CD4-positive, alpha-beta memory T cell (primary cell): ENCODE measurements at regions not wholly inside any gene's neighbourhood (a gene's known extent, or its start where the extent isn't known, plus 50 kb on each side); places are given as distances from the start of the nearest gene placed in this dataset.
"Not testable (repeated sequence)": the region's sequence is repeated elsewhere in the genome, so short reads cannot be mapped to it uniquely, and the experiment has no call there.

ENCODE experiments used
- CTCF ChIA-PET: fragments of 350-600 bp; sonication (Branson Sonifier 250); formaldehyde crosslinking; loops from one replicate; lab custom pipeline; 2021; ENCODE audit warnings: inconsistent platforms; ENCODE audit not compliant: partially characterized antibody; lab: Charles Lee
- POLR2A ChIA-PET: fragments of 350-600 bp; sonication (Branson Sonifier 250); formaldehyde crosslinking; loops from one replicate; lab custom pipeline; 2021; ENCODE audit not compliant: partially characterized antibody; lab: Charles Lee
- DNase-seq, 5 donors: peaks; one replicate each; pipeline versions ENCODE4 v3.0.0 to v3.0.0-alpha.2; 2020 to 2022; ENCODE audit warnings: mixed read lengths in 1 of 5
- H3K27ac ChIP-seq: one replicate; pipeline ENCODE4 v1.7.0; 2013; ENCODE audit warnings: low read depth, low read length
- H3K27me3 ChIP-seq: 2 replicates; pipeline ENCODE4 v1.7.0; 2013; ENCODE audit warnings: mild to moderate bottlenecking, low read length, moderate library complexity; ENCODE audit not compliant: insufficient read depth
- H3K36me3 ChIP-seq: 2 replicates; pipeline ENCODE4 v1.7.0; 2013; ENCODE audit warnings: mild to moderate bottlenecking, low read length, moderate library complexity; ENCODE audit not compliant: insufficient read depth
- H3K4me1 ChIP-seq: 2 replicates; pipeline ENCODE4 v1.7.0; 2013; ENCODE audit warnings: mild to moderate bottlenecking, low read length, moderate library complexity; ENCODE audit not compliant: insufficient read depth
- H3K4me3 ChIP-seq, 2 donors: one replicate each; pipeline ENCODE4 v1.7.0; 2013; ENCODE audit warnings: low read length in 2 of 2, mild to moderate bottlenecking in 1 of 2
- H3K9me3 ChIP-seq, 2 donors: one replicate each; pipeline ENCODE4 v1.7.0; 2013; ENCODE audit warnings: low read length in 2 of 2, control low read depth in 1 of 2; ENCODE audit not compliant: control insufficient read depth in 1 of 2
- H3K27ac Mint-ChIP-seq, 7 donors: one replicate each; pipeline ENCODE4 v1.8.0; 2020 to 2021; ENCODE audit warnings: mixed read lengths in 7 of 7, mild to moderate bottlenecking in 6 of 7, inconsistent platforms in 3 of 7, moderate library complexity in 3 of 7
- H3K27me3 Mint-ChIP-seq, 2 donors: one replicate each; pipeline ENCODE4 v1.8.0; 2020 to 2021; ENCODE audit warnings: mixed read lengths in 2 of 2
- H3K36me3 Mint-ChIP-seq, 2 donors: one replicate each; pipeline ENCODE4 v1.8.0; 2020 to 2021; ENCODE audit warnings: mixed read lengths in 2 of 2, inconsistent platforms in 1 of 2, mild to moderate bottlenecking in 1 of 2
- H3K4me1 Mint-ChIP-seq, 4 donors: one replicate each; pipeline ENCODE4 v1.8.0; 2020 to 2021; ENCODE audit warnings: mixed read lengths in 4 of 4, mild to moderate bottlenecking in 1 of 4
- H3K4me3 Mint-ChIP-seq, 8 donors: one replicate each; pipeline ENCODE4 v1.8.0; 2020 to 2021; ENCODE audit warnings: mixed read lengths in 8 of 8, mild to moderate bottlenecking in 7 of 8, moderate library complexity in 6 of 8, inconsistent platforms in 3 of 8
- H3K9me3 Mint-ChIP-seq, 8 donors: one replicate each; pipeline ENCODE4 v1.8.0; 2020 to 2021; ENCODE audit warnings: mixed read lengths in 8 of 8, mild to moderate bottlenecking in 5 of 8, inconsistent platforms in 3 of 8, moderate library complexity in 1 of 8
- intact Hi-C: fragments of 100-400 bp; cut with micrococcal nuclease; formaldehyde crosslinking; loops from one replicate; pipeline ENCODE4 v1.15.1; 2023

GRCh38 chr11:96978751-96979150 is 588.9 kb downstream of the JRKL start:
- Histone ChIP-seq H3K4me3 (no peak overlapping the region), H3K36me3 (no peaks in the 10 kb centered on the region), H3K9me3 (no peaks in the 10 kb centered on the region), H3K4me1 (no peaks in the 10 kb centered on the region), H3K27ac (no peak overlapping the region), H3K27me3 (no peaks in the 10 kb centered on the region)
- DNase-seq, result no peak
- Mint-ChIP-seq H3K4me3 (no peak overlapping the region), H3K36me3 (no peaks in the 10 kb centered on the region), H3K9me3 (peaks cover 0 to 15% (median 4%) of the 10 kb centered on the region in 8 donors), H3K27me3 (peaks cover 0 to 2% of the 10 kb centered on the region in 2 donors), H3K4me1 (no peaks in the 10 kb centered on the region), H3K27ac (peak overlapping the region in 1 of 7 donors; percentile 15)
- CTCF ChIA-PET, result no interaction called here
- intact Hi-C loops, result no loop called here
- POLR2A ChIA-PET, result no interaction called here

- H3K4me1 ChIP-seq, result no peaks in the 10 kb centered on the region
- intact Hi-C loops, result no loop called here
- H3K27me3 ChIP-seq, result no peaks in the 10 kb centered on the region
- no peak overlapping the region for H3K4me3 ChIP-seq
- Mint-ChIP-seq H3K27ac (no peak overlapping the region), H3K4me3 (no peak overlapping the region), H3K9me3 (peaks cover 0 to 10% (median 0%) of the 10 kb centered on the region in 8 donors), H3K27me3 (peaks cover 0 to 2% of the 10 kb centered on the region in 2 donors), H3K36me3 (no peaks in the 10 kb centered on the region), H3K4me1 (no peaks in the 10 kb centered on the region)
- ChIA-PET POLR2A (no interaction called here), CTCF (no interaction called here)
- no peaks in the 10 kb centered on the region for H3K36me3 ChIP-seq
- no peaks in the 10 kb centered on the region for H3K9me3 ChIP-seq
- no peak for DNase-seq
- H3K27ac ChIP-seq, result no peak overlapping the region
Measured at GRCh38 chr11:96986516-96986915, 596.7 kb downstream of the JRKL start.

GRCh38 chr11:96990914-96991313 is 601.1 kb downstream of the JRKL start:
- Histone ChIP-seq H3K4me1 (no peaks in the 10 kb centered on the region), H3K27ac (no peak overlapping the region), H3K4me3 (no peak overlapping the region), H3K9me3 (no peaks in the 10 kb centered on the region), H3K36me3 (no peaks in the 10 kb centered on the region), H3K27me3 (no peaks in the 10 kb centered on the region)
- Mint-ChIP-seq H3K4me1 (no peaks in the 10 kb centered on the region), H3K4me3 (no peak overlapping the region), H3K36me3 (no peaks in the 10 kb centered on the region), H3K9me3 (peaks cover 0 to 13% (median 5%) of the 10 kb centered on the region in 8 donors), H3K27me3 (no peaks in the 10 kb centered on the region), H3K27ac (no peak overlapping the region)
- CTCF ChIA-PET, result no interaction called here
- intact Hi-C loops, result no loop called here
- DNase-seq, result no peak
- POLR2A ChIA-PET, result no interaction called here

GRCh38 chr11:97000481-97000880 is 610.7 kb downstream of the JRKL start:
- CTCF ChIA-PET, result no interaction called here
- DNase-seq, result no peak
- Histone ChIP-seq H3K4me3 (no peak overlapping the region), H3K27me3 (no peaks in the 10 kb centered on the region), H3K27ac (no peak overlapping the region), H3K9me3 (no peaks in the 10 kb centered on the region), H3K4me1 (no peaks in the 10 kb centered on the region), H3K36me3 (no peaks in the 10 kb centered on the region)
- POLR2A ChIA-PET, result no interaction called here
- Mint-ChIP-seq H3K4me3 (no peak overlapping the region), H3K27me3 (no peaks in the 10 kb centered on the region), H3K27ac (no peak overlapping the region), H3K36me3 (no peaks in the 10 kb centered on the region), H3K9me3 (peaks cover 0 to 5% (median under 1%) of the 10 kb centered on the region in 8 donors), H3K4me1 (no peaks in the 10 kb centered on the region)
- intact Hi-C loops, result no loop called here

GRCh38 chr11:97007283-97007682 is 617.5 kb downstream of the JRKL start:
- Mint-ChIP-seq H3K9me3 (peaks cover 0 to 4% (median 0%) of the 10 kb centered on the region in 8 donors), H3K4me3 (no peak overlapping the region), H3K4me1 (no peaks in the 10 kb centered on the region), H3K36me3 (no peaks in the 10 kb centered on the region), H3K27ac (no peak overlapping the region), H3K27me3 (no peaks in the 10 kb centered on the region)
- Histone ChIP-seq H3K4me3 (no peak overlapping the region), H3K27me3 (no peaks in the 10 kb centered on the region), H3K4me1 (no peaks in the 10 kb centered on the region), H3K27ac (no peak overlapping the region), H3K9me3 (no peaks in the 10 kb centered on the region), H3K36me3 (no peaks in the 10 kb centered on the region)
- intact Hi-C loops, result no loop called here
- no peak for DNase-seq
- POLR2A ChIA-PET, result no interaction called here
- CTCF ChIA-PET, result no interaction called here

- CTCF ChIA-PET, result no interaction called here
- Mint-ChIP-seq H3K9me3 (peaks cover 0 to 4% (median 0%) of the 10 kb centered on the region in 8 donors), H3K27me3 (no peaks in the 10 kb centered on the region), H3K27ac (no peak overlapping the region), H3K4me3 (no peak overlapping the region), H3K36me3 (no peaks in the 10 kb centered on the region), H3K4me1 (no peaks in the 10 kb centered on the region)
- H3K9me3 ChIP-seq, result no peaks in the 10 kb centered on the region
- POLR2A ChIA-PET, result no interaction called here
- H3K27ac ChIP-seq, result no peak overlapping the region
- H3K4me3 ChIP-seq, result no peak overlapping the region
- no peaks in the 10 kb centered on the region for H3K27me3 ChIP-seq
- DNase-seq, result no peak
- intact Hi-C loops, result no loop called here
- no peaks in the 10 kb centered on the region for H3K4me1 ChIP-seq
- no peaks in the 10 kb centered on the region for H3K36me3 ChIP-seq
Measured at GRCh38 chr11:97009613-97010012, 619.8 kb downstream of the JRKL start.

GRCh38 chr11:97010997-97011396 is 621.2 kb downstream of the JRKL start:
- H3K36me3 ChIP-seq, H3K4me3 ChIP-seq, H3K36me3 Mint-ChIP-seq, DNase-seq, H3K4me1 ChIP-seq, H3K4me3 Mint-ChIP-seq, H3K9me3 Mint-ChIP-seq, intact Hi-C loops, CTCF ChIA-PET, H3K9me3 ChIP-seq, H3K27me3 ChIP-seq, H3K27ac ChIP-seq, H3K27me3 Mint-ChIP-seq, H3K27ac Mint-ChIP-seq, H3K4me1 Mint-ChIP-seq, POLR2A ChIA-PET: not testable (repeated sequence)

GRCh38 chr11:97015327-97015726 is 625.5 kb downstream of the JRKL start:
- Mint-ChIP-seq H3K36me3 (no peaks in the 10 kb centered on the region), H3K27me3 (no peaks in the 10 kb centered on the region), H3K4me3 (no peak overlapping the region), H3K9me3 (peaks cover 0 to 10% (median 3%) of the 10 kb centered on the region in 8 donors), H3K27ac (no peak overlapping the region), H3K4me1 (no peaks in the 10 kb centered on the region)
- Histone ChIP-seq H3K4me1 (no peaks in the 10 kb centered on the region), H3K27me3 (no peaks in the 10 kb centered on the region), H3K27ac (no peak overlapping the region), H3K36me3 (no peaks in the 10 kb centered on the region), H3K9me3 (no peaks in the 10 kb centered on the region), H3K4me3 (no peak overlapping the region)
- DNase-seq, result no peak
- POLR2A ChIA-PET, result no interaction called here
- intact Hi-C loops, result no loop called here
- CTCF ChIA-PET, result no interaction called here
